ENCODE measurements at regions not wholly inside any gene's neighbourhood (a gene's known extent, or its start where the extent isn't known, plus 50 kb on each side); places are given as distances from the start of the nearest gene placed in this dataset.

- no peak for DNase-seq (ENCODE audit: low spot score)
Observed at GRCh38 chr16:5649762-5650743, 552.5 kb upstream of the EEF2KMT start.

GRCh38 chr16:5647051-5647450, 549.5 kb upstream of the EEF2KMT start:
- no peak for DNase-seq (ENCODE audit: low spot score)

DNA sequence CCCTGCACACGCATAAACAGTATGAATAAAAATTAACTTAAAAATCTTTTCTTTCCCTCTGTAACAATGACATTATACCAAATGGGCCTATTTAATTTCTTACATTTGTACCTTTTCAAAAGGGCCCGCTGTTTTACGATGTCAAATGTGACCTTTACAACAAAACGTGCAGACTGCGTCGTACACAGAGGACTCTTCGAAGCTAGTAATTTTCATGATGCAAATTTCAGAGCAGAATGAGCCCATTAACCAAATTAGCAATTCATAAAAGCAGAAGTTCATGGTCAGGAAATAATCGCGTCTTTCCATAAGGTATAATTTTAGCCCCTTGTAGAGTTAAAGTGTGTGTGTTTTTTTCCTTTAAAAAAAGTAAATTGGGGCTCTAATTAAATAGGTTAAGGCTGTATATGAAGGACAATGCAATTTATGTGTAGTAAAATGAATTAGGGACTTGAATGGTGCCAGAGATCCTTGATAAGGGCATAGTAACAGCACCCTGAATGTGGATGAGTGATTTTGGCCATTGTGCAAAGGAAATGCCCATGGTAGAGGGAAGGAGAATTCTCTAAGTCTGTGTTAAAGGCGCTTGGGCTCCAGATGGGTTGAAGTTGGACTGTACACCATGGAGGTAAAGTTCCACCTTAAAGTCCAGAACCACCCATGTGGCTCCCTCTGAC, 546.4 kb upstream of the EEF2KMT start:
- DNase-seq (ENCODE audit: low spot score), result no peak

DNA sequence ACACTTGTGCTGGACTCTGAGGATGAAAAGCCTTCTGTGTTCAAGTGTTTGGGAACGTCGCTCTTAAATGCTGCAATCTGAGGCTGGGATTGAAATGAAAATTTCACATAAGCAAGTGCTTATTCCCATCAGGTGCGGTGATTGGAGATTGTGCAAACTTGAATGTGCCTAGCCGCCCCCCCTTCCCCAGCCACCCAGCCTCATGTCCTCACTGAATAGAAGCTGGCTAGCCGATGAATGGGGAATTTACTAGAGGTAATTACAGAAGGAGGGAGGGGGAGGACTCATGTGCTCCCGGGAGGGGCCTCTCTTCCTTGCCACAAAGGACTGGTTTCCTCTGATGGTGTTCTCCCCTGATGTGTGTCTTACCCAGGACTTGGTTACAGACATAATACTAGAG, 544.8 kb upstream of the EEF2KMT start:
- no peak for DNase-seq (ENCODE audit: low spot score)

GRCh38 chr16:5642011-5642410, 544.4 kb upstream of the EEF2KMT start:
- no peak for DNase-seq (ENCODE audit: low spot score)

DNA sequence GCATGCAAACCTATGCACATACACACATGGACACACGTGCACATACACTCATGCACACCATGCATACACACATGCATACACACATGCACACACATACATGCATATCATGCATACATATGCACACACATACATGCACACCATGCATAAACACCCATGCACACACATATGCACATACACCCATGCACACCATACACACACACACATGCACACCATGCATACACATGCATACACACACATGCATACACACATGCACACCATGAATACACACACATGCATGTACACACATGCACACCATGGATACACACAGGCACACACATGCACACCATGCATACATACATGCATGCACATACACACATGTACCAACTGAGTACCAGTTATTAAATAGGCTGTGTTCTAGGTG, 543.3 kb upstream of the EEF2KMT start:
- no peak for DNase-seq (ENCODE audit: low spot score)

DNA sequence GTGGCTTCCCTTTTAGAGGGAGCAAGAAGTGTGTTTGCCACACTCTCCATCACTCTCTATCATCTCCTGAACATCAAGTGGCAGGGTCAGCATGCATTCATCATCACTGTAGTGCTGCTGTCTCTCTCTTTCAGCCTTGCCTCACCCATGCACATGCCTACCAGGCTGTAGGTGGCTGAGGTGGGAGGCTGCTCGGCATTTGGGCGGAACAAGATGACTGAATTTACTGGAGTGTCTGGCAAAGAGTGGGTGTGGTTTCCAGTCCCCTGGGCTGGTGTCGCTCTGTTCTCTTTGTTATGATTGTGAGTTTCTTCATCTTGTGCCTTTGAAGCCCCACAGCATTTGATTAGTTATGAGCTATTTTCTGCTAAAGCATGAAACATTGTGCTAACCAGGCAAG, 541.9 kb upstream of the EEF2KMT start:
- peak; percentile 59 for DNase-seq (ENCODE audit: low spot score)

- no peak for DNase-seq (ENCODE audit: low spot score)
Observed at GRCh38 chr16:5635331-5635730, 537.7 kb upstream of the EEF2KMT start.

GRCh38 chr16:5634666-5635180, 537.1 kb upstream of the EEF2KMT start:
- DNase-seq (ENCODE audit: low spot score), result no peak

GRCh38 chr16:5633845-5634440, 536.3 kb upstream of the EEF2KMT start:
- DNase-seq (ENCODE audit: low spot score), result peak; percentile 49

DNA sequence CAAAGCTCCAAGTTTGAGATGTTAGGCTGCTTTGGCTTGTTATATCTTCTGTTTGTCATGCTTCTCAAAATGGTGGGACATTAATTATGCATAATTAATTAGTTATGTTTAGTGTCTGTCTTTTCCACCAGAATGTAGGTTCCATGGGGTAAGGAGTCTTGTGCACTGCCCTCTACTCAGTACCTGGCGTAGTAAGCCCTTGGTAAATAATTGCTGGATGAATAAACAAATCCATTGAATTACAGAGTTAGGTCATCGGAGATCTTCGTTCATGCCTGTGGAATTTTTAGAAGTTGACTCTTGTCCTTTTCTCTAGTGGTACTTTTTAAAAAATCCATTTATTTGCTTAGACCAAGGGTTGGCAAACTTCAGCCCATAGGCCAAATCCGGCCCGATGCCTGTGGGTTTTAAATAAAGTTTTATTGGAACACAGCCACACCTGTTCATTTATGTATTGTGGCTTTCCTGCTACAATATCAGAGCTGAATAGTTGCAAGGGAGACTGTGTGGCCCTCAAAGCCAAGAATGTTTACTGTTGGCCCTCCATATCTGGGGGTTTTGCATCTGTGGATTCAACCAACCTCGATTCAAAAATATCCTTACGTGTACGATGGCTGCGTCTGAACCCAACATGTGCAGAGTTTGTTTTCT, 524.8 kb upstream of the EEF2KMT start:
- DNase-seq (ENCODE audit: low spot score), result no peak

GRCh38 chr16:5621826-5622225, 524.2 kb upstream of the EEF2KMT start:
- DNase-seq (ENCODE audit: low spot score), result no peak

DNA sequence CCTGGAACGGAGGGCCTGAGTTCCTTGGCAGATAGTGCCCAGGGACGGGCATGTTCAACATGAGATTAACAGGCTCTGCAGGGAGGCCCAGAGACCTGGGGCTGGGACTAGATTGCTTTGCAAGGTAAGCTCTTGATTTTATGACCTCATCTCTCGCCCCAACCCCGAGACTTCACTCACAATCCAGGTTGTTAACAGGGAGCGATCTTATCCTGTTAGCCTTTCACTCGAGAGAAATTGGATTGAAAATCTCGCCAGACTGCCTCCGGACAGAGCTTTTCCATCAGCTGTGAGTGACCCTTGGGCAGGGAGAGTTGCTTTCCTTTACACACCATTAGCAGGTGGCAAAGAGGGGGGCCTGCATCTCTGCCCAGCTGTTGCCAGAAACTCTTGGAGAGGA, 521.7 kb upstream of the EEF2KMT start:
- DNase-seq (ENCODE audit: low spot score), result no peak

GRCh38 chr16:5616841-5617240, 519.2 kb upstream of the EEF2KMT start:
- no peak for DNase-seq (ENCODE audit: low spot score)

GRCh38 chr16:5615868-5616642, 518.5 kb upstream of the EEF2KMT start:
- DNase-seq (ENCODE audit: low spot score), result peak; percentile 83

GRCh38 chr16:5607169-5607568, 509.6 kb upstream of the EEF2KMT start:
- no peak for DNase-seq (ENCODE audit: low spot score)

DNA sequence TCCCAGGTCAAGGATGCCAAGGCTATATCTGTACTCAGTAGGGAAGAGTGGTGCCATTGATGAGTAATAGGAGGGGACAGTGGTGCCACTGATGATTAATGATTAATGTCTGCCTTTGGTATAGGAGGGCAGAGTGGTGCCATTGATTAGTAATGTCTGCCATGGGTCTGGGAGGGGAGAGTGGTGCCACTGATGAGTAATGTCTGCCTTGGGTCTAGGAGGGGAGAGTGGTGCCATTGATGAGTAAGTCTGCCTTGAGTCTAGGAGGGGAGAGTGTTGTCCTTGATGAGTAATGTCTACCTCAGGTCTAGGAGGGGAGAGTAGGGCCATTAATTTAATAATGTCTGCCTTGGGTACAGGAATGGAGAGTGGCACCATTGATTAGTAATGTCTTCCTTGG, 507.8 kb upstream of the EEF2KMT start:
- DNase-seq (ENCODE audit: low spot score), result no peak

- peak; percentile 57 for DNase-seq (ENCODE audit: low spot score)
Observed at GRCh38 chr16:5604770-5605169, 507.2 kb upstream of the EEF2KMT start.

GRCh38 chr16:5603836-5604235, 506.2 kb upstream of the EEF2KMT start:
- no peak for DNase-seq (ENCODE audit: low spot score)

DNA sequence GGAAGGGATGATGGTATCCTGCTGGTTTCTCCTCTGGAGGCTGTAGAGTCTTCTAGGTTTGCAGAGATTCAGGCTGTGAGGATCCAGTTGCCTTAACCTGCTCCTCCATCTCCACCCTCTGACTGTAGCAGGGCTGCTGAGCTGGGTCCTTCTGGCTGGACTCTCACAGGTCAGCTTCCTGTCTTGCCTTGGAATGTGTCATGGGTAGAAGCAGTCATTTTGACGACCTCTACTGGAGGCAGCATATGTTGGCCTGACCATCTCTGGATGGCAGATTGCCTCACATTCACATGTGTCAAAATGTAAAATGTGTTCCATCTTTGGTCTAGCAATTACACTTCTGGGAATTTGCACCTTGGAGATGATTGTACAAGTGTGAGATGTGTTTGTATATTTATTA, 504.4 kb upstream of the EEF2KMT start:
- no peak for DNase-seq (ENCODE audit: low spot score)

DNA sequence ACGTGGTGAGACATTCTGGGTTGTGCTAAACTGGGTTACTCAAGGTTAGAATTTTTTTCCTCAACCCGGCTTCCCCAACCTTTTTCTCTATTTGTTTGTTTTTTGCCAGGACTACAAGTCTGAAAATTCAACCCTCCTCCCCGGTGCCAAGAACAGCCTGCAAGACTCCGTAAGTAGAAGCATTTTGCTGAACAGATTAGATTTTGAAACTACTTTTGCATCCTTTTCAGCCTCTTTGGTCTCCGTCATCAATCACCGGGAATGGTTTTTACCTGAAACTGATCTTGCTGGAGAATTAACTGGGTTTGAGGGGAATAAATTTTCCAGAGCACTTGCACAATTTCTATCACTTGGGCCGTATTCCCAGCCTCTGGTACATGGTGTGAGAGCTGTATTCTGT, 501.2 kb upstream of the EEF2KMT start:
- no peak for DNase-seq (ENCODE audit: low spot score)

Measured in Ammon's horn (tissue), 1 donor.